WI38 (cell line): ENCODE measurements at regions not wholly inside any gene's neighbourhood (a gene's known extent, or its start where the extent isn't known, plus 50 kb on each side); places are given as distances from the start of the nearest gene placed in this dataset.

ENCODE experiments used
- H3K4me3 ChIP-seq: 2 replicates; pipeline ENCODE4 v1.5.1; 2011; ENCODE audit warnings: low read depth, mild to moderate bottlenecking, control low read depth, low read length
- TF ChIP-seq, protein P1 (sequence below): IDR thresholded peaks from 2 replicates; pipeline ENCODE4 v1.5.1; 2012; ENCODE audit warnings: low read depth, mild to moderate bottlenecking, control low read depth, low read length

DNA sequence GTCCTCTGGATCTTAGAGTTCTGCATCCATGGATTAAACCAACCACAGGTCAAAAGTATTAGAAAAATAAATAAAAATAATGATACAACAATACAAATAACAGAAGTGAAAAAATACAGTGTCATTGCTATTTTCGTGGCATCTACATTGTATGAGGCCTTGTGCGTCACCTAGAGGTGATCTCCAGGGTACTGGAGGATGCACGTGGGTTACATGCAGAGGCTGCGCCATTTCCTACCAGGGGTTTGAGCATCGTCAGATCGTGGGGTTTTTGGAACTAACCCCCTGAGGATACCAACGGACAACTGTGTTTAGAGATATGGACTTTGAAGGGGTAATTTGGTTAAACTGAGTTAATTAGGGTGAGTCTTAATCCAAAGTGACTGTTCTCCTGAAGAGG, 224.7 kb downstream of the ENGASE start:
- H3K4me3 ChIP-seq: no peak overlapping the region
- TF ChIP-seq, protein P1, sequence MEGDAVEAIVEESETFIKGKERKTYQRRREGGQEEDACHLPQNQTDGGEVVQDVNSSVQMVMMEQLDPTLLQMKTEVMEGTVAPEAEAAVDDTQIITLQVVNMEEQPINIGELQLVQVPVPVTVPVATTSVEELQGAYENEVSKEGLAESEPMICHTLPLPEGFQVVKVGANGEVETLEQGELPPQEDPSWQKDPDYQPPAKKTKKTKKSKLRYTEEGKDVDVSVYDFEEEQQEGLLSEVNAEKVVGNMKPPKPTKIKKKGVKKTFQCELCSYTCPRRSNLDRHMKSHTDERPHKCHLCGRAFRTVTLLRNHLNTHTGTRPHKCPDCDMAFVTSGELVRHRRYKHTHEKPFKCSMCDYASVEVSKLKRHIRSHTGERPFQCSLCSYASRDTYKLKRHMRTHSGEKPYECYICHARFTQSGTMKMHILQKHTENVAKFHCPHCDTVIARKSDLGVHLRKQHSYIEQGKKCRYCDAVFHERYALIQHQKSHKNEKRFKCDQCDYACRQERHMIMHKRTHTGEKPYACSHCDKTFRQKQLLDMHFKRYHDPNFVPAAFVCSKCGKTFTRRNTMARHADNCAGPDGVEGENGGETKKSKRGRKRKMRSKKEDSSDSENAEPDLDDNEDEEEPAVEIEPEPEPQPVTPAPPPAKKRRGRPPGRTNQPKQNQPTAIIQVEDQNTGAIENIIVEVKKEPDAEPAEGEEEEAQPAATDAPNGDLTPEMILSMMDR: no peak

DNA sequence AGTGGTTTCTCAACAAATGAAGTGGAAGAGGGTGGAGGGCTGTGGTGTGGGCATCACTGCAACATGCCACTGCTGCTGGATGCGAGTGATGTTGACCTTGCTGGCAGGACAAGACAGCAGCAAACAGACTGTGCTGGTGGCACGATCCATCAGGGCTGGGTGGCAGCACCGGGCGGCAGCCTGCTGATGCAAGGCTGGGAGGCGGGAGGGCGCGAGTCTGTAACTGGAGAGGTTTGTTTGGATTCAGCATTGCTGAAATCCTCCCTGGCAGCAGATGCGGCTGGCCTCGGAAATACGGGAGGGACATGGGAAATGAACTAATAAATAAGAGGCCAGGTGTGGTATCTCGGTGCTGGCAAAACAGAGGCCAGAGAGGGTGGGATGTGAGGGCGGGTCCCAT, 224.2 kb downstream of the ENGASE start:
- no peak overlapping the region for H3K4me3 ChIP-seq
- TF ChIP-seq, protein P1: no peak

DNA sequence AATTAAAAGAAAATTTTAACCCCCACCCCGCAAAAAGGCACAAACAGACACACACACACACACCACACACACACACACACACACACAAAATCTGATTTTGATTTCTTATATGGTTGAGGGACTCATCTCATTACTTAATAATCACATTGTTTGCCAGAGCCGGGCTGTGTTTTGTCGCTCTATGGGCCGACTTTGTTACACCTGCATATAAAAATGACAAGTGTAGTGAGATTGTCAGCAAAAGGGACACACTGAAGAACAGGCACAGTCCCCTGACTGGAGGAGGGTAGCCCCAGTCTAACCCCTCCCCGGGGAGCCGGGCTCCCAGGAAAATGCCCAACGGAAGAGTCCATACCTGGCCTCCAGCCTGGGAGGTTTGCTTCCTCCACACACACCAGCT, 221.6 kb downstream of the ENGASE start:
- no peak overlapping the region for H3K4me3 ChIP-seq
- TF ChIP-seq, protein P1: no peak

DNA sequence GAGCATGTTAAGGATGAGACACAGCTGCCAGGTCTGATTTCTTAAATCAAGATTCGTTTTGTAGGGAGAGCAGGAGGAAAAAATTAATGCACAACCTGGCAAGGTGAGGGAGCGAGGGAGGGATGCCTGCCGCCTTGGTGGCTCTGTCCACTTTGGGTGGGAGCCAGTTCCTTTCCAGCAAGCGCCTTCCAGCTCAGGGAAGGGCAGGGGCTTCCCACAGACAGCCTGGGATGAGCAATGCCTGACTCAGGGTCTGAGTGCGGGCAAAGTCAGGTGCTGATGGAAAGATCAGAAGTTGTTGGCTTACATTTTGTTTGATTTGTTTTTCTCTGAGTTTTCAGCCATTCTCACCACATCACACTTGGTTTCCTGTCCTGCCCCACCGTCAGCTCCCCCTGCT, 220.7 kb downstream of the ENGASE start:
- H3K4me3 ChIP-seq: no peak overlapping the region
- TF ChIP-seq, protein P1: no peak

- H3K4me3 ChIP-seq: no peak overlapping the region
- TF ChIP-seq, protein P1: no peak
These were observed 219.9 kb downstream of the ENGASE start for GRCh38 chr17:79294459-79295071.

DNA sequence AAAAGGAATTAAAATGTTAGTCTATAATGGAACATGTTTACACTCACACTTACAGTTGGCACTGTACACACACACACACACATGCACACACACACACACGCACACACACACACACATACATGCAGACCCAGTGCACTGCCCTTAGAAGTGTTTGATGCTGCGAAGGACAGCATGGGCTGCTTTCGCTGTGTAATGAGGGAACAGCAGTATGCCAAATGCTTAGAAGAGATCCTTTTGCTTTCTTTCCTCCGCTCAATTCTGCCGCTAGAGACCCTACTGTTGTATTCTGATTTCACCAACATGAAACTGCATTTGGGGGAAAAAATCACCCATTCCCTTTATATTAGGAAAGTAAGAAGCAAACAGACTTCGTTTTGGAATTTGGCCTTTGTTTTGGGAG, 217.9 kb downstream of the ENGASE start:
- H3K4me3 ChIP-seq: no peak overlapping the region
- TF ChIP-seq, protein P1: no peak

GRCh38 chr17:79291391-79291790, 216.8 kb downstream of the ENGASE start:
- H3K4me3 ChIP-seq: no peak overlapping the region
- TF ChIP-seq, protein P1: no peak
